ENCODE measurements at regions not wholly inside any gene's neighbourhood (a gene's known extent, or its start where the extent isn't known, plus 50 kb on each side); places are given as distances from the start of the nearest gene placed in this dataset.

DNA sequence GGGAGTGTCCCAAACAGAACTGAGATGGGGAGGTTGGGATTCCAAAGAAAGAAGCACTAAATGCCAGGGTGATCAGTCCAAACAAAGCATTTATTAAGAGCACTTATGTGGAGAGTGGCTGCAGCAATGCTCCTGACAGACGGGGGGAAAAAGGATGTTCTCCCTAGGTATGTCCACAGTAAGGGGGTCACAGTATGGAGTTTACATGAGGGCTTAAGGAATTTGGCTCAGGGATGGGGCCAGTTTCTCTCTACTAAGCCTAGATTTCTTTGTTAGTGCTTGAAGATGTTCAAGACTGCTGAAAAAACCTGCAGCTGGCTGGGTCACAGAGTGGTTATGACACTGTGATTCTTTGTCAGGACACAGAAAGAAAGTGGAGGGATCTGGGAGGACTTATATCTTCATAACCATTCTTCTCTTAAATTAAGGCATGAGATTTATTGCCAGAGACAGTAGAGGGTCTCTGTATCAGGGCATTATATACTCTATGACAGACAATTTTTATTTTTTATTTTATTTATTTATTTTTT, 1468.0 kb downstream of the C4orf33 start:
- TF ChIP-seq, protein P1, sequence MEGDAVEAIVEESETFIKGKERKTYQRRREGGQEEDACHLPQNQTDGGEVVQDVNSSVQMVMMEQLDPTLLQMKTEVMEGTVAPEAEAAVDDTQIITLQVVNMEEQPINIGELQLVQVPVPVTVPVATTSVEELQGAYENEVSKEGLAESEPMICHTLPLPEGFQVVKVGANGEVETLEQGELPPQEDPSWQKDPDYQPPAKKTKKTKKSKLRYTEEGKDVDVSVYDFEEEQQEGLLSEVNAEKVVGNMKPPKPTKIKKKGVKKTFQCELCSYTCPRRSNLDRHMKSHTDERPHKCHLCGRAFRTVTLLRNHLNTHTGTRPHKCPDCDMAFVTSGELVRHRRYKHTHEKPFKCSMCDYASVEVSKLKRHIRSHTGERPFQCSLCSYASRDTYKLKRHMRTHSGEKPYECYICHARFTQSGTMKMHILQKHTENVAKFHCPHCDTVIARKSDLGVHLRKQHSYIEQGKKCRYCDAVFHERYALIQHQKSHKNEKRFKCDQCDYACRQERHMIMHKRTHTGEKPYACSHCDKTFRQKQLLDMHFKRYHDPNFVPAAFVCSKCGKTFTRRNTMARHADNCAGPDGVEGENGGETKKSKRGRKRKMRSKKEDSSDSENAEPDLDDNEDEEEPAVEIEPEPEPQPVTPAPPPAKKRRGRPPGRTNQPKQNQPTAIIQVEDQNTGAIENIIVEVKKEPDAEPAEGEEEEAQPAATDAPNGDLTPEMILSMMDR (IDR thresholded peaks at IDR 0.05; ENCODE audit: insufficient read depth, low read depth, low read length, missing control alignments), result no peak
- peak overlapping the region; percentile 20 for H3K4me3 ChIP-seq (ENCODE audit: low read length)
- no peak for DNase-seq (ENCODE audit: low read depth)

DNA sequence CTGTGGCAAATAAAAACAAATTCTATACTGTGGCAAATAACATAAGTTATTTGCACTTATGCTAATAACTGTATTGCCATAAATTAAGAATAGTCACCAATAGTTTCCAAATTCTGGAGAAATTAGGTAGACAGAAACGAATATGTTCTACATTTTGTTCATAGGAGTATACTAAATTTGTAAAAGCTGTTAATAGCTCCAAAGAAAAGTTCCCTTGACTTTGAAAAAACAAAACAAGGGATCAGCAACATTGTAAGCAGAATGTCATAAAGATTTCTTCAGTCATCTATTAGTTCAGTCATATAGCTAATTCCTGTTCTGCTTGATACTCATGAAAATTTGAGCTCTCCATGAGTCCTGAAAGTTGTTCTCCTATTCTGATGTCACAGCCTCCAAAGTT, 1472.8 kb downstream of the C4orf33 start:
- DNase-seq (ENCODE audit: low read depth), result no peak
- TF ChIP-seq, protein P1 (IDR thresholded peaks at IDR 0.05; ENCODE audit: insufficient read depth, low read depth, low read length, missing control alignments), result no peak
- no peak overlapping the region for H3K4me3 ChIP-seq (ENCODE audit: low read length)

DNA sequence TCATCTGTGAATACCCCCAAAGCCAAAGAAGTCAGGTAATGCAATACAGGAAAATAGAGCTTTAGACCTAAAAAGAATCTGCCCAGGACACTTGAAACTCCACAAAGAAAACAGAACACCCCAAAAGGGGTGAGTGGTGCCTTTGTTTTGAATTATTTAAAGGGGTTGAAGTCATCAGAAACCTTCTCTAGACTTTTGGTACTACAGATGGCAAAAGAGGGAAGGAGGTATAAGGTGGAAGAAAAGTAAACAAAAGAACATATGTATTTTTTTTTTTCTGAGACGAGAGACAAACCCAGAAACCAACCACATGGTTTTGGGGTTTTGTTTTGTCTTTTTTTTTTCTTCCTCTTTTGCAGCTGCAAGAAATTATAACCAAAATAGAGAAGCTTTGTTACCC, 1477.8 kb downstream of the C4orf33 start:
- DNase-seq (ENCODE audit: low read depth), result no peak
- TF ChIP-seq, protein P1 (IDR thresholded peaks at IDR 0.05; ENCODE audit: insufficient read depth, low read depth, low read length, missing control alignments), result no peak
- no peak overlapping the region for H3K4me3 ChIP-seq (ENCODE audit: low read length)

DNA sequence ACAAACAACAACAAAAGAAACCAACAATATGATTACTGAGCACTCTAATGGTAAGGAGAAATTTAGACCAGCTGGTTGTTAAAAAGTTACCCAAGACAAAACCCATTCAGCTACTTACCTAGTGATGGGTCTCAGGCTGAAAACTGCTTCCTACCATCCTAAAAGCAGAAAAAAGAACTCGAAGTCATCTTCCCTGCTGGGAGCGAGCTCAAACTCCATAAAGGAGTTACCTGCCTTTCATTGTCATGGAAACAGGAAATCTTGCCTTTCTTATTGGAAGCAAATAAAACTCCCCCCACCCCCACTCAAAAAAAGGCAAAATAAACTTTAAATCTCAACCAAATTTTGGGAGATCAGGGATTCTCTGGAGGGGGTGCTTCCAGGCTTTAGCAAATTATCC, 1478.3 kb downstream of the C4orf33 start:
- DNase-seq (ENCODE audit: low read depth), result no peak
- H3K4me3 ChIP-seq (ENCODE audit: low read length), result no peak overlapping the region
- TF ChIP-seq, protein P1 (IDR thresholded peaks at IDR 0.05; ENCODE audit: insufficient read depth, low read depth, low read length, missing control alignments), result no peak

DNA sequence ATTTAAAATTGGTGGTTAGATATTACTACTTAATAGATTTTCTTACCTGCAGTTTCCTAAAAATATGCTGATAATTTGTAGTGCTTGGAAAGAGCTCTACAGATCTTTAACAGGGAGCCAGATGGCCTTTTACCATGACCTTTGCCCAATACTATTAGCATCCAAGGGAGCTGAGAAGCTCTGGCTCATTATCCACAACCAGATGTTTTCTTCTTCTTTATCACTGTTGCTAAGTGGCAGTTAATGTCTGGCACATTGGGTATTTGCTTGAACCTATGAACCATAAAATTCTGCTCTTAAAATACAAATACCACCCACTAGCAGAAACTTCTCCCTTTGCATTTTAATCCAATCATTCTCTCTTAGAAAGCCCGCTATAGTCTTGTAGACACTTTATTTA, 1480.3 kb downstream of the C4orf33 start:
- TF ChIP-seq, protein P1 (IDR thresholded peaks at IDR 0.05; ENCODE audit: insufficient read depth, low read depth, low read length, missing control alignments), result no peak
- H3K4me3 ChIP-seq (ENCODE audit: low read length), result no peak overlapping the region
- DNase-seq (ENCODE audit: low read depth), result no peak

DNA sequence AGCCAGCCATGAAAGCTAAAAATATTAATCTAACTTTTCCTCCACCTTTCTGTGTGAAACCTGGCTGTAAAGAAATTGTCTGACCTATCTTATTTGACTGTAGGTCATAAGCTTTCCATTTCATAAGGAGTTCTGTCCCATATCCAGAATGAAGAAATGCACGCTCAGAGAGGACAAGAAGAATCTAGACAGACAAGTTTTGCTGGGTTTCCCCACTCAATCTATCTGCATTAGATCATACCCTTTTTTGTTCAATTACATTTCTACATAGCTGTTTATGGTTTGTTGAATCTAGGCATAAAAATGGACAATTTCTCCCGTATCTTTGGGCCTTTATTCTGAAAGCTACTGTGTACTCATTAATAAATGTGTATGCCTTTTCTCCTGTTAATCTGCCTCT, 1495.1 kb downstream of the C4orf33 start:
- peak; percentile 78 for DNase-seq (ENCODE audit: low read depth)
- TF ChIP-seq, protein P1 (IDR thresholded peaks at IDR 0.05; ENCODE audit: insufficient read depth, low read depth, low read length, missing control alignments), result no peak
- H3K4me3 ChIP-seq (ENCODE audit: low read length), result no peak overlapping the region

DNA sequence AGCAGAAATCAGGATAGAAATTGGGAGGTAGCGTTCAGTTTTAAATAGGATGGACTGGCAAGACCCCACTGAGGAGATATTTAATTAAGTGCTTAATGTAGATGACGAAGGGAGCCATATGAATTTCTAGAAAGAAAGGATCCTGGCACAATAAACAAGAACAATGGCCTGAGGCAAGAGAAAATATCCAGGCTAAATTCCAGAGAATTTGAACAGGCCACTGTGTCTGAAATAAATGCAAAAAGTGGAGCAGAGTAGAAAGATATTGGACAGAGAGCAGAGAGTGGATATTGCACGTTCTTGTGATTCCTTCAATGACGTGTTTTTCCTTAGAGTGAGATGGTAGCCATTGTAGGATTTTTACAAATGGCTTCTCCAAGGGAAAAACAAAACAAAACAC, 1504.8 kb downstream of the C4orf33 start:
- no peak overlapping the region for H3K4me3 ChIP-seq (ENCODE audit: low read length)
- DNase-seq (ENCODE audit: low read depth), result no peak
- TF ChIP-seq, protein P1 (IDR thresholded peaks at IDR 0.05; ENCODE audit: insufficient read depth, low read depth, low read length, missing control alignments), result no peak
